CD4-positive, alpha-beta T cell treated with Interleukin-10 for 1 hour (primary cell): ENCODE measurements at regions not wholly inside any gene's neighbourhood (a gene's known extent, or its start where the extent isn't known, plus 50 kb on each side); places are given as distances from the start of the nearest gene placed in this dataset.
A peak's percentile ranks its signal among the peaks of the same experiment; 100 is the strongest.

Source experiments
- DNase-seq: peaks from one replicate; pipeline ENCODE4 v3.0.0-alpha.2; 2020

GRCh38 chr4:146998157-146998556, 52.5 kb upstream of the TTC29 start:
- DNase-seq, result no peak

- no peak for DNase-seq
These were observed 58.5 kb upstream of the TTC29 start for GRCh38 chr4:147003956-147004809.

GRCh38 chr4:147006229-147006628, 60.6 kb upstream of the TTC29 start:
- no peak for DNase-seq

GRCh38 chr4:147009875-147010274, 64.2 kb upstream of the TTC29 start:
- no peak for DNase-seq

GRCh38 chr4:147011411-147011810, 65.7 kb upstream of the TTC29 start:
- no peak for DNase-seq

GRCh38 chr4:147012059-147012707, 66.5 kb upstream of the TTC29 start:
- no peak for DNase-seq

GRCh38 chr4:147014946-147015345, 69.3 kb upstream of the TTC29 start:
- no peak for DNase-seq

- no peak for DNase-seq
These were observed 69.8 kb upstream of the TTC29 start for GRCh38 chr4:147015491-147015890.

- no peak for DNase-seq
These were observed 71.4 kb upstream of the TTC29 start for GRCh38 chr4:147017081-147017480.

- DNase-seq, result peak; percentile 56
These were observed 73.4 kb upstream of the TTC29 start for GRCh38 chr4:147019091-147019490.

GRCh38 chr4:147020456-147020855, 74.8 kb upstream of the TTC29 start:
- no peak for DNase-seq

GRCh38 chr4:147025042-147025441, 79.4 kb upstream of the TTC29 start:
- DNase-seq, result no peak

GRCh38 chr4:147029296-147029695, 83.6 kb upstream of the TTC29 start:
- DNase-seq, result no peak

- DNase-seq, result no peak
These were observed 88.7 kb upstream of the TTC29 start for GRCh38 chr4:147034372-147034771.

GRCh38 chr4:147037069-147037468, 91.4 kb upstream of the TTC29 start:
- no peak for DNase-seq

GRCh38 chr4:147039976-147040575, 94.4 kb upstream of the TTC29 start:
- DNase-seq, result no peak

GRCh38 chr4:147040874-147041273, 95.2 kb upstream of the TTC29 start:
- no peak for DNase-seq

GRCh38 chr4:147041376-147041775, 95.7 kb upstream of the TTC29 start:
- no peak for DNase-seq

- no peak for DNase-seq
These were observed 96.4 kb upstream of the TTC29 start for GRCh38 chr4:147042046-147042445.

- DNase-seq, result no peak
These were observed 98.6 kb upstream of the TTC29 start for GRCh38 chr4:147044241-147044640.

GRCh38 chr4:147049946-147050345, 104.3 kb upstream of the TTC29 start:
- DNase-seq, result no peak

GRCh38 chr4:147050356-147050765, 104.7 kb upstream of the TTC29 start:
- DNase-seq, result no peak

- DNase-seq, result no peak
These were observed 106.7 kb upstream of the TTC29 start for GRCh38 chr4:147052361-147052760.

- DNase-seq, result no peak
These were observed 108.7 kb upstream of the TTC29 start for GRCh38 chr4:147054228-147054872.
